Anterior cingulate cortex (tissue), 58 donors: ENCODE measurements at regions not wholly inside any gene's neighbourhood (a gene's known extent, or its start where the extent isn't known, plus 50 kb on each side); places are given as distances from the start of the nearest gene placed in this dataset.

Source experiments
- DNase-seq, 58 donors: peaks; one replicate each; lab custom pipeline; 2025; lab: John Stamatoyannopoulos, UW

GRCh38 chrX:42944381-42944998 lies 166.5 kb upstream of the PPP1R2C start:
- no peak for DNase-seq

DNA sequence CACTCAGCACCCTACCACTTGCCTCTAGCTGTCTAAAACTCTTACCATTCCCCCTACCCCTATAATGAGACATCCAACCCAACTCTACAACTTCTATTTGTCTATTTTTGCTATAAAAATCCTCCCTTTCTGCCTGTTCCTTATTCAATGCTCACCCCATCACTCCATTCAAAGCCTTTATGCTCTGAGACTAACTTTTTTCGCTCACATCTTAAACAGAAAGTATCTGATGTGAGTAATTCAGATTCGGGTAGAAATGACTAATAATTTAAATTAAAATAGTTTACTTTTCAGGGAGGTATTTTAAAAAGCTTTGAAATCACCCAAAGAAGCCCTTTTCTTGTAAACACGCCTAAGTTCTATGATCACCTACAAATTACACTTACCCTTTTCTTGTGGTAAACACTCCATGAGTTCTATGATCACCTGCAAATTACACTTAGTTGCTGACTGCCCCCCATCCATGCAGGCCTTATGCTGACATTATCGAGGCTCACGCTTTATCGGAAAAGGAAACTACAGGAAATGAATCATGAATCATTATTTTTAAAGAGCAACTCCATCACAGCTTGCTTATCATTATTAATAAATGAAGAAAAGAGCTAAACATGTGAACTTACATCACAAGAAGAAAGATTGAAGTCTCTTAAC lies 168.7 kb upstream of the PPP1R2C start:
- no peak for DNase-seq

GRCh38 chrX:42948723-42949657 lies 171.0 kb upstream of the PPP1R2C start:
- DNase-seq, result no peak

- no peak for DNase-seq
Observed at GRCh38 chrX:42951747-42952146, 173.8 kb upstream of the PPP1R2C start.

DNA sequence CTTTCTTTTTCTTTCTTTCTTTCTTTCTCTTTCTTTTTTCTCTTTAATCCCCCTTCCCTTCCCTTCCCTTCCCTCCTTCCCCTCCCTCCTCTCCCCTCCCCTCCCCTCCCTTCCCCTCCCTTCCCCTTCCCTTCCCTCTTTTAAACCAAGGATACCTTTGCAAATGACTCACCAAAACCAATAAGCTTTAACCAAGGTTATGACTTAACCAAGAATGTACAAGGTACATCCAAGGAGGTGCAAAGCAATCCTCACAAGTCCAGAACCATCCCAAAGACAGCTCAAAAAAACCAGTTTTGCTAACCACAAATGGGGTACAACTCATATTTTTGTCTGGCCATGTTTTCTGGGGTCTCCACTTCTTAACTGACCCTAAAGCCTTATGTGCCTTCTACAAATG lies 174.7 kb upstream of the PPP1R2C start:
- no peak for DNase-seq

- no peak for DNase-seq
Observed at GRCh38 chrX:42954880-42955279, 176.9 kb upstream of the PPP1R2C start.

DNA sequence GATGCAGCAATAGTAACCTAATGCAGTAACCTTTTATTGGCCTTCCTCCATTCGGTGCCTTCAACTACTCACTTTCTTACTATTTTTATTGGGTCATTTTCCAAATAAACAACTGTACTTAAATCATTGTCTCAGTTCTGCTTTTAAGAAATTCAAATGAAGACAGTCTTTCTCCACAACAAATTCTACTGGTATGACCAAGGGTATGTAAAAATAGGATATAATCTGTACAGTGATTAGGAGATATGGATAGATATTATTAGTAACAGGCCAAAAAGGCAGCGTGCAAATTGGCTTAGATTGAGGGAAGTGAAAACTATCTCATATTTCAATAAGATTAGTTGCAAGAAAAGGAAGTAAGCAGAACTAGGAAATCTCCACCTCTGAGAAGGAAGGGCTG lies 177.4 kb upstream of the PPP1R2C start:
- no peak for DNase-seq

GRCh38 chrX:42967681-42968300 lies 189.8 kb upstream of the PPP1R2C start:
- DNase-seq, result no peak

DNA sequence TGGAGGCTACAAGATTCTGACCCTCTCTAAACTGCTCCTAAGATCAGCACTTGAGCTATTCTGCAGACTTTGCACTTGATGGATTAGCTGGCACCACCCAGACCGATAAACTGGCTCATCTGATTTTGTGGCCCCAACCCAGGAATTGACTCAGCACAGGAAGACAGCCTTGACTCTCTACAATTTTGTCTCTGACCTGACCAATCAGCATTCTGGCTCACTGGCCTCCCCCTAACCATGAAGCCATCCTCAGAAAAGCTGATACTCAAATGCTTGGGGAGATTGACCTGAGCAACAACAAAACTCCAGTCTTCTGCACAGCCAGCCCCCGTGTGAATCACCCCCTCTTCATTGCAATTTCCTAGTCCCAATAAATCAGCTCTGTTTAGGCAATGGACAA lies 195.4 kb upstream of the PPP1R2C start:
- no peak for DNase-seq

- DNase-seq, result no peak
Observed at GRCh38 chrX:42975906-42976305, 197.9 kb upstream of the PPP1R2C start.

- no peak for DNase-seq
Observed at GRCh38 chrX:42976746-42977366, 198.9 kb upstream of the PPP1R2C start.

DNA sequence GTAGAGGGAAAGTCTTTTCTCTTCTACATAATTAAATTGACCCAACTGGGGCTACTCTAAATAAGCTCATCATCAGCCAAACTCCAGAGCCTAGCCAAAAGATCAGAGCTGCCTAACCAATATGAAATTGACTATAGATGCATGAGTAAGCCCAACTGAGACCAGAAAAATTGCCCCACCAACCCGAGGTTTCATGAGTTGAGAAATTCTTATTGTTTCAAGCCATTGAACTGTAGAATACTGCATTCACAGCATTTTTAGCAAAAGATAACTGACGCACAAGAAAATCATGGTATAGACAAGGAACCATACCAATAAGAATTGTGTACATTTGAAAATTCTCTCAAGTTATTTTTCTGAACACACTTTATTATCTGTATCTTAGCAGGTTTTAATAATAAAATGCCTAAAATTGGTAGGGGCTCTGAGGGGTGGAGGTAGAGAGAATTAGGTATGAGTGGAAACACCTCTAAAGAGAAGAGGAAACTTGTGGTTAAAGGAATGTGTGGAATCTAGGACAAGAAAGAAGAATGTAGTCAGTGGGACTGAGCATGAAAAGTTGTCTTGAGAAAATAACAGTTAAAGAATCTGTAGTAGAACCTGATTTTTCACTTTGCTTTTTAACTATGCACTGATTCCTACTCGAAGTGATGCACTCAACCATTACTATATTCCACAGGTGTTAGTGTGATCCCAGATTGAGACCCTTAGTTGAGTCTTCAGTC lies 200.9 kb upstream of the PPP1R2C start:
- DNase-seq, result no peak

DNA sequence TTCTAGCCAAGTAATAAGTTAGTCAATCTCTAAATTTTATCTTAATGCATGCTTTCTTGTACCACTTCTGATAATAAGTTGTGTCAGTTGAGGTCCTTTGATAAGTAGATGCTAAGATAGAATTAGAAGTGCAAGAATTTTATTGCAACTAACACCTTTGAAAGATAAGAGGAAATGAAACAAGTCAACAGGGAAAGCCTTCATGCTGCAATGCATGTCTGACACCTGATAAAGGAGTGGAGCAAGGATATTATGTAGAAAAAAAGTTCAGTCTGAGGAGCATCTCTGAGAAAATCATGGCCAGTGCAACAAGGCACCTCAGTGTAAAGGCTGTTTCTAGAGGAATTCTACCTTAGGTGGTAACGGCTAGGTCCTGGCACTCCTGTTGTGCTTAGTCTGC lies 210.7 kb upstream of the PPP1R2C start:
- DNase-seq, result no peak

GRCh38 chrX:42992199-42992943 lies 214.4 kb upstream of the PPP1R2C start:
- DNase-seq, result no peak

DNA sequence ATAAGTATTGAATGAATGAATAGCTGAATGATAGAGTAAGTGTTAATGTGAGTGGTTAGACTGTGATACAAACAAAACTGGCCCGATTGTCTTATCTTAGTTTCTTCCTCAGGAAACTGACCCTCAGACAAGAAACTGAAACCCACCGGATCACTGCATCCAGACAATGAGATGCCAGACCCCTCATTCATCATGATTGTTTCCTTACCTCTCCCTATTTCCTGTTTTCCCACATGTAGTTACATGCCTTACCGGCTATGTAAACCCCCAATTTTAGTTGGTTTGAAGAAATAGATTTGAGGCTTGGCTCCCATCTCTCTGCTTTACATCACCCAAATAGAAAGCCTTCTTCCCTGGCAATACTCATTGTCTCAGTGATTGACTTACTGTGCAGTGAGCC lies 218.9 kb upstream of the PPP1R2C start:
- DNase-seq, result no peak

GRCh38 chrX:43000121-43000520 lies 222.2 kb upstream of the PPP1R2C start:
- DNase-seq, result no peak

DNA sequence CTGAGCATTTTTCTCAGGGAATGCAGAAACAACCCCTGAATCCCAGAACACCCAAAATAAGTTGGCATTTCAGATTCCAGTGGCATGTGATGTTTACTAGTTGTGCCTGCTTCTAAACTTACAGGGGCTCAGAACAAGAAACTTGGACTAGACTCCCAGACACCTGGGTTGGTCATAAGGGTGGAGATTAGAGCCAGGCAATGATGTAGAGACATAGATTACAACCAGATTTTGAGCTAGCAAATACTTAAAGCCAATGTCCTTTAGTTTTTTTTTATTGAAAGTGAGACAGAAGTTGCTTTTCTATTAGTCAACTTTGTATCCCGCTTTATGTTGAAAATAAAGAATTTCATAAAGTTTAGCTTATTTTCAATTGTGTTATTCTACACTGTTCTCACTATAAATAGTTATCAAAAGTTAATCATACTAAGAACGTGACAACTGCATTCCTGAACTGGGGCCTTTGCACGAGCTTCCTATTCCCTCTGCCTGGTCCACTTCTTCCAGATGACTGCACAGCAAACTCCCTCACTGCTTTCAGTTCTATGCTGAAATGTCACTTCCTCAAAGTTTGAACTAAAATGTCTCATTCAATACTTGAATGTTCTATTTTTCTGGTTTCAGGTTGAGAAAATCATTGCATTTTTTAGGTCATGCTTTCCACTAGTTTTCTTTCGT lies 224.7 kb upstream of the PPP1R2C start:
- DNase-seq, result no peak

- no peak for DNase-seq
Observed at GRCh38 chrX:43003204-43003565, 225.2 kb upstream of the PPP1R2C start.

- DNase-seq, result no peak
Observed at GRCh38 chrX:43003939-43004338, 226.0 kb upstream of the PPP1R2C start.
